HG02885 (cell line): ENCODE measurements at regions not wholly inside any gene's neighbourhood (a gene's known extent, or its start where the extent isn't known, plus 50 kb on each side); places are given as distances from the start of the nearest gene placed in this dataset.
A peak's percentile ranks its signal among the peaks of the same experiment; 100 is the strongest.
"Not testable (repeated sequence)": the region's sequence is repeated elsewhere in the genome, so short reads cannot be mapped to it uniquely, and the experiment has no call there.

Experiments used
- ATAC-seq: cut with Tn5 transposase; IDR thresholded peaks from one replicate; pipeline ENCODE4 v1.9.1; 2021; ENCODE audit warnings: mild to moderate bottlenecking; ENCODE audit not compliant: unreplicated experiment, poor library complexity

DNA sequence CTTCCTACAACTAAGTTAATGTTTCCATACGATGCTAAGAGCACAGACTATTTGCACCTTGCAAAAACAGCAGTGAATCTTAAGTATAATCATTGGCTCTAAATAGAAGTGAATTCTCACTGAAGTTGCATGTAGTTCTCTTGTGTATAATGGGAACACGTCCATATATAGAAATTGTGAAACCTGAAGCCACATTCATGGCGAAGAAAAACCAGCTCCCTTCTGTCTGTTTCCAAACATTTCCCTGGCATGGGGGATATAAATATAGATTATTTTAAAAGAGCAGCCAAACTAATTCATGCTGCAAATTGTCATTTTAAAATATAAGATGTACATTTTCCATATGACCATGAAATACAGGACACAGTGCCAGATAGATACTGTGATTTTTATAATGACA is 71.1 kb downstream of the TRAM1L1 start:
- no peak for ATAC-seq

DNA sequence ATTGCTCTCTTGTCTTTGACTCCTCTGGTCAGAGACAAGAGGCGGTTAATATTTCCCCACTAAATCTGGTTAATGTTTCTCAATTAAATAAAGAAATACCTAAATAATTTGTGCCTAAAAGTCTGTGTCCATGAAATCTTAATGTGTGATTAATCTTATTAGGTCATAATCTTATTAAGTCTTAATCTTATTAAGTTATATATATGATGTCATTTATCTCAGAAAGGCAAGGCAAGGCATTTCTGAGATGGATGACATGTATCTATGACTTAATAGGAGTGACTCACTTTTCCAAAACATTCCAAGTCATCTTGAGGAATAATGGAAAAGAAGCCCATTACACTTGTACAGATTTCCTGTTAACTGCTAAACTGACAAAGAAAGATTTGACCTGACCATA is 74.7 kb downstream of the TRAM1L1 start:
- no peak for ATAC-seq

DNA sequence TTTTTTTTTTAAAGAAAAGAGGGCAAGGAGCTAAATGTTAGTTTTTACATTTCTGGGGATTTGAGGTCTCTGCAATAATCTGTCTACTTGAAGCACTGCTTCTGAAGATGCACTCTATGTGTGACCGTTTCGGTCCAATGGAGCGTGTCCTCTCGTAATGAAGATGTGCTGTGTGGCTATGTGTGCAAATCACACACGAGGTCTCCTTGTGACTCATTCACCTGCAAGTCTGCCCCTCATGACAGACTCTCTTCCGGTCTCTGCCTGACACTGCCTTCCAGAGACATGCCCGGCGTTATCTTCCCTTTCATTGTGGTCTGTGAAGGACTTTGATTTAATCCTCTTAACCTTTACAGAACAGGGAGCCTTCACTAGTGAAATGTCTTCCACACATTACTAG is 84.3 kb downstream of the TRAM1L1 start:
- ATAC-seq: peak; percentile 99

DNA sequence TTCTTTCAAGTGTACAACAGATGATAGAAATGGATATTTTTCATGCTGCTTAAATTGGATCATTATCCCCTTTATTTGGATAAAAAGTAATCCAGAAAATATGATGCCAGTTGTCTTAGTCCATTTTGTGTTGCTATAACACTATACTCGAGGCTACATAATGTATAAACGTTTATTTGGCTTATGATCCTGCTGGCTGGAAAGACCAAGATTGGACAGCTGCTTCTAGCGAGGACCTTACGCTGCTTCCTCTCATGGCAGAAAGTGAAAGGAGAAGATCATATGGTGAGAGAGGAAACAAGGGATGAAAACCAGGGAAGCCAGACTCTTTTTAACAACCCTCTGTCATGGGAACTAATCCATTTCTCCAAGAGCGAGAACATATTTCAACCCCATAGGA is 102.7 kb downstream of the TRAM1L1 start:
- no peak for ATAC-seq

DNA sequence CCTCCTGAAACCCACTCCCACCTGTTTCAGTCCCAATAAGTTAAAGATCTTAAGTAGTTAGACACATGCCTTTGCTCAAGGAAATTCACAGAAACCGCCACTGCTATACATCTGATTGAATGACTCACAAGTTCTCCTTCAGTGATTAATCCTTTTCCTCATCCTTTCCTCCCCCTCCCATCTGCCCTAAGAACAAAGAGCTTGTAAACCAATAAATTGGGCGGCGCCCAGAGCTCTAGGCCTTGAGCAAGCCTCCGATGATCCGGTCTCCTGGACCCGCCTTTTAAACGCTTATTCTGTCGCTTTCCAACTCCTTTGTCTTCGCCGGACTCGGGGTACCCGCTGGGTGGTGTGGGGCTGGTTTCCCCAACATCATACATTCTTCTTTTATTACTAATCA is 104.9 kb downstream of the TRAM1L1 start:
- not testable (repeated sequence) for ATAC-seq

DNA sequence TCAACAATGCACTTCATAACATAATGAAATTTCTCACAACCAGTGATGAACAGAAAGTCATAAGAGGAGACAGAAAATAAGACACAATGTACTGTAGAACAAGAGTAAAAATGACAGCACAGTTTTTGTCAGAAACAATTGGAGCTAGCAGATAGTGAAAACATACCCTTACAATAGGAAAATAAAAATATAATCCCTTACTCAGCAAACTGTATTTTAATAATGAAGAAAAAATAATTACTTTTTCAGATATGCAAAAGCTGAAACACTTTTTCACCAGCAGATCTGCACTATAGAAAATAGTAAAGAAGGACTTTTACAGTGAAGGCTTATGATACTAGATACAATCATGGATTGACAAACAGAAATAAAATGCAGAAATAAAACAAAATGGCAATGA is 126.3 kb downstream of the TRAM1L1 start:
- no peak for ATAC-seq

DNA sequence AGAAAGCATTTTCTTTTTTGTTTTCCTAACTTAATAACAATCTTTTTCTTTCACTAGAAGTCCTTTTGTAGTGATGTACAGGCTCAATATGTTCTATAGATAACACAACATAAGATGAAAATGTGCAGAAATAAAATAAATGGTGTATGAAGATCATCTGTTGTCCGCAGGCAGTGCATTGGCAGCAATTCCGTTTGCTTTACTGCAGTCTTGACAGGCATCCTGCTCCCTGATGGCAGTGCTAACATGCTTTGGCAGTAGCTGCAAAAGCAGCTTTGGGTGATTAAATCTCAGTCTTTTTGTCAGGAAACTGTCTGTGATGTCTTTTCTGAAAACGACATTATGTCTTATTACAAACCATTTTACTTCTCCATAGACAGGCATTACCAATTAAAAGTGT is 131.4 kb downstream of the TRAM1L1 start:
- no peak for ATAC-seq

DNA sequence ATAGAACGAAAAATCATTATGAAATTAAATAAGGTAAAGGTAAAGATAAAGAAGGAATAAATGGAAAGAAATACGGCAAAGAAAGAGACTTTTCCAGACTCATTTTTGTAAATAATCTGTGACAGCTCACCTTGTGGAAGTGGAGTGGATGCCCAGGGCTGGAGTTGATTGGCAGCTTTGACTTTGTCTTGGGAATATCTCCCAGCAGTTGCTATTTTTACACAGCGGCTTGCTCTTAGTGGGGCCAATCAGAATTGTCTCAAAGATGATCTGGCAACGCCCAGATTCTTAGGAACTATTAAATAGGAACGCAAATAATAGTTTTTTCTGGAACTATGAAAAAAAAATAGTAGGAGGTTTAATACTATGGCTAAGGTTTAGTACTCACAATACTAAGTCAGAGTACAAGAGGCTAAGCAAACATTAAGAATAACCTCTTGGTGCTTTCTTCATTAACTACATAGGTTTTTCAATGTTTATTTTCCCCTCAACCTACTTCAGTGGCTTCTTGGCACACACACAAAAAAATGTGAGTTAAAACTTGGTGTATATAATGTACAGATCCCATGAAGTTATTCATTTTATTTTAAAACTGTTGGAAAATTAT is 132.7 kb downstream of the TRAM1L1 start:
- no peak for ATAC-seq

DNA sequence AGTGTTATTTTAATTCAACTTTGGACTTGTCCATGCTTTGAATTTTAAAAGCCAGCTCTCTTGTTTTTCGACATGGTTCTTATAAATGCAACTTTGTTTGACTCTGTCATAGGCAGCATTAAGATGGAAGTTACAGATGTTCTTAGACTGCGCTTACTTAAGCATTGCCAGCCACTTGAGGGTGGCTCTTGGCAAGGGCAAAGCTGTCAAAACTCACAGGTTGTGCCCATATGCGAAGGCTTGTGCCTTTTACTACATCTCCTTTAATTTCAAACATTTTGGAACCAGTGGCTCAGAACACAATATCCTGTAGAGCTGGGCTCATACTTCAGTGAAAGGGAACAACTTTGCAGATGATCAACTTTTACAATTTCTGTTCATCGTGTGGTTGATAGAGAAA is 135.5 kb downstream of the TRAM1L1 start:
- no peak for ATAC-seq

DNA sequence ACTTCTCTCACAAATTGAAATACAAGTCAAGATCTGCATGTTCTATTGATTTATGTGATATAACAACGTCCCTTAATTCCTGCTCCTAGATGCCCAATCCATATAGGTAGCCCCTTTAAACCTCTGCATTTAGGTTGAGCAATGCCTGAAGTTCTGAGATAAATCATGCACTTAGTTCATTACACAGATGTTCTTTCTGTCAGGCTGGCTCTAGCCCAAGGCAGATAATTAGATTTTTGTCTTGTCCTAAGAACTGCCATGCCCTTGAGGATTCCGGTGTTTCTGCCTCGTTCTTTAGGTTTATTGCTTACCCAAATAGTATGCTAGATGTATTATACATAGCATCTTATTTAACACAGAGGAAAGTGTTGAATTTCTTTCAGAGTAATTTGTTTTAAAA is 143.1 kb downstream of the TRAM1L1 start:
- no peak for ATAC-seq

DNA sequence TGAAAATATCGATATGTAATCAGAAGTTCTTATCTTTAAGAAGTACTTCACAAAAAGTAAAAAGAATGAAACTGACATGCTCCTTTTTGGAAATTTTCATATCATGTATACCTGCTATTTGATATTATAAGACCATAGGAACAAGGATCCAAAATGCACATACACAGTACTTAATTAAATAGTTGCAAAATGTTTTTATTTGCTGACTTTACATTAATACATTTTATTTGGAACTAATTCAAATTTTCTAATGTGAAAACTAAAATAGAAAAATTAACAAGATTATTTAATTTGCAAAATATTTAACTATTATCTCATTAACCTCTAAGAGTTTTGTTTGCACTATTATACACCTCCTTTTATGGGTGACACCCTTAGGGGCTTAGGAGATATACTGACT is 155.0 kb downstream of the TRAM1L1 start:
- ATAC-seq: no peak

DNA sequence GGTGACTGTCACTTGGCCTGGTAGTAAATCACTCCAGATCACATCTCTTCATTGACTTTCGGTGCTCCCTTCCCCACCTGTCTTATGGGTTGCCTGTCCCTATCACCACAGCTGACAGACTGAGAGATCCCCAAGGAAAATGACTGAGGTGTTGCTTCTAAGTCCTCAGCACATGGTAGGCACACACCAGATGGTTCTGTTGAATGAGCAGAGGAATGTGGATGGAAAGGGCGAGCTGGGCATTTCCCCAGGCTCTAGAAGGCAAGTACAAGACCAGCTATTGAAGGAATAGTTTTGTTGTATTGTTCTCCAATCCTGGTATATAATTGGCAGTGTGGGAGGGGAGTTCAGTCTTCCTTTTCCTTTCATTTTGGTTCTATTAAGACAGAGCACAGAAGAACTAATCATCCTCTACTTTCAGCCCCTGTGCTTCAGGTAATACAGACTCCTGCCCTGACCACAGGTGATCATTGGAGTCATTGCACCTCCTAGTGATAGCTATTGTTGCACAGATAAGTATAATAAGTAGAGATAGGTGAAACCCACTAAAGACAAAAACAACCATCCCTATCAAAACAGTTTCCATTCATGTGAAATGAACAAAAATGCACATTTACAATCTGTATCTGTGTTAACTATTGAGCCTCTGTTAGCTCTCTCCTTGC is 158.6 kb downstream of the TRAM1L1 start:
- ATAC-seq: no peak

DNA sequence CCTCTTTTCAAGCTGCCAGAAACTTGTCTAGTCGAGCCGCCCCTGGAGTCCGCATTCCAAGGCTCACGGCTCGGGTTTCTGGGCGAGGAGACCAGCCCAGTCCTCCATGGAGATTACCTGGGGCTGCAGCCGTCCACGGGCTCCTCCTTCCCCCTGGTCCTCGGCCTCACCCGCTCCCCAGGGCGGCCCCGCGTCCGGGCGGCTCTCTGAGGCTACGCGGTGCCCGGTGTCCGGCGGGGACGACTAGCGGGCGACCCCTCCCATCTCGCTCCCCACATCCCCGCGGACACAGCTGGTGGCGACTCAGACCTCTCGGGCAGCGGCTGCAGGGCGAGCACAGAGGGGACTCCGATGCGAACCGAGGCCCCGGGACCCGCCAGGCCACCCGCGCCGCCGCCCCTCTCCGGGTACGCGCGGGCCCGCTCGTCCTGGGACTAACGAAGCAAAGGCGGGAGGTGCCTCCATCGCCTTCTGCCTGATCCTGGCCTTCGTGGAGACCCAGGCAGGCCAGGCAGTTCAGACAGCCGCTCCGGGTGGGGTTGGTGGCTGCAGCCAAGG is 159.4 kb downstream of the TRAM1L1 start:
- ATAC-seq: no peak

DNA sequence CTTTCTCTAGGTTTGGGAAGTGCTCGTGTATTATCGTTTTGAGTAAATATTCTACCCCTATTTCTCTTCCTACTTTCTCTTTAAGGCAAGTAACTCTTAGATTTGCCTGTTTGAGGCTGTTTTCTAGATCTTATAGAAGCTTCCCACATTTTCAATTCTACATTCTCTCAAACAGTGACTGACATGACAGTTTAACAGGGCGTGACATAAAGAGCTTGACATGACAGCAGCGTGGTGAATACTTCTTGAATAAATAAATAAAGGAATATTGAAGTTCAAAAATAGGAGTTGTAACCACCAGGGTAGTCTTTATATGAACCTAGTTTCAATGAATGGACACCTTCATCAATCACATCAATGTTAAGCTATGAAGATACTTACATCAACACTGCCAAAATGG is 162.0 kb downstream of the TRAM1L1 start:
- ATAC-seq: no peak

DNA sequence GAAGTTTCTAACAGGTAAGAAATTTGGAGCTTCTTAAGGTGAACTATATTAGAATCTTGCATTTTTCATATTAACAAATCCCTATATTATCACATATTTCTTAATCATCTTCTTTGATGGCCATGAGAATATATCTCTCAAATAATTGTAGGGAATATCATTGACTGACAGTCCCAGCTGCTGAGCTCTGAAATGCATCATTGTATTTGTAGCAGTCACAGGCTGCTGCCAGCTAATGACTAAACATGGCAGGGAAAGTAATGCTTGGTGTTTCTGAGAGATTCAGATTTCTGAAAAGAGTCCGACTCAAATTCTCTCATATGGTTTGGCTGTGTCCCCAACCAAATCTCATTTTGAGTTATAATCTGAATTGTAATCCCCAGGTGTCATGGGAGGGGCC is 171.9 kb downstream of the TRAM1L1 start:
- no peak for ATAC-seq

DNA sequence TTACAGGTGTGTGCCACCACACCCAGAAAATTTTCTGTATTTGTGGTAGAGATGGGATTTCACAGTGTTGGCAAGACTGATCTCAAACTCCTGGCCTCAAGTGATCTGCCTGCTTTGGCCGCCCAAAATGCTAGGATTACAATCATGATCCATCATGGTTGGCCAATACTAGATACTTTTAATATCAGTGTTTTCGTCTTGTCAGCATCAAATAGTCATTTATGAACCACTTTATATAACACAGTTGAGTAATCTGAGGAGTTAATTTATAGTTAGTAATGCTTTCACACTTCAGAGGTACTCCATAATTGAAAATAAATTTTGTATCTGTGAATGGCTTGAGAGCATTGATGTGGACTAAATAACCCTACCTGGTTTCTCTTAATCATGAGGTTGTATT is 178.6 kb downstream of the TRAM1L1 start:
- no peak for ATAC-seq

DNA sequence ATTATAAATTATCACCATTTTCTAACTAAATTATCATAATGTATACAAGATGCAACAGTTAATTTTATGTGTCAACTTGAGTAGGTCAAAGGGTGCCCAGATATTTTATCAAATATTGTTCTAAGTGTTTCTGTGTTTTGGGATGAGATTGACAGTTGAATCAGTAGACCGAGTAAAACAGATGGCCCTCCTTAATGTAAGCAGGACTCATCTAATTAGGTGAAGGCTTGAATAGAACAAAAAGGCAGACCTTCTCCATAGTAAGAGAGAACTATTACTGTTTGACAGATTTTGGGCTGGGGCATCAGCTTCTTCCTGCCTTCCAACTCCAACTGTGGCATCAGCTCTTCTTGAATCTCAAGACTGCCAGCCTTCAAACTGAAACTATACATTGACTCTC is 185.8 kb downstream of the TRAM1L1 start:
- no peak for ATAC-seq

DNA sequence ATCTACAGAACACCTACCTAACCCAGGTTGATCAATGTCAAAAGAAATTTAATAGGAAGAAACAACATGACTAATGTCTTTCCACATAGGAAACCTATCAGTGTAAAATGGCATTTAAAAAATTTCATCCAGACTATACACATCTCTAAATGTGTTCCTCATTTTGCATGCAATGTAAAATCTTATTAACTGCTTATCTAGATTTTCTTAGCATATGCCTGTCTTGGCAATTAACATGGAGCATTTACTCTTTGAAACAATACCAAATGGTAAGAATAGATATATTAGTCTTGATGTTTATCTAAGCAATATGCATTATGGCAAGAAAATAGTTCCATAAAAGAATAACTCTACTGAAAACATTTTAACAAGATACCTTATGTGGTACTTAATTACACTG is 199.8 kb downstream of the TRAM1L1 start:
- no peak for ATAC-seq

DNA sequence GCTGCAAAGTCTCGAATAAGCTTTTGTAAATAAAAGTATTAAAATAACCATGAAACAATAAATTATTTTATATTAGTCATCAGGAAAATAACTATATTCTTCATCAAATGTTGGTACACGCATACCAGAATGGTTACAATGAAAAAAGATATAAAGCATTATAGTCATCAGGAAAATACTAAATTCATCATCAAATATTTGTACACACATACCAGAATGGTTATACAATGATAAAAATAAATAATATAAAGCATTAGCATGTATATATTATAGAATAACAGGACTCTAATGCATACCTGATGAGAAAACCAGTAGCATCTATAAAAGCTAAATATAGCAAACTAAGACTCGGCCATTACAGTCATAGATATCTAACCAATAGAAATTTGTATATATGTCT is 202.9 kb downstream of the TRAM1L1 start:
- no peak for ATAC-seq

DNA sequence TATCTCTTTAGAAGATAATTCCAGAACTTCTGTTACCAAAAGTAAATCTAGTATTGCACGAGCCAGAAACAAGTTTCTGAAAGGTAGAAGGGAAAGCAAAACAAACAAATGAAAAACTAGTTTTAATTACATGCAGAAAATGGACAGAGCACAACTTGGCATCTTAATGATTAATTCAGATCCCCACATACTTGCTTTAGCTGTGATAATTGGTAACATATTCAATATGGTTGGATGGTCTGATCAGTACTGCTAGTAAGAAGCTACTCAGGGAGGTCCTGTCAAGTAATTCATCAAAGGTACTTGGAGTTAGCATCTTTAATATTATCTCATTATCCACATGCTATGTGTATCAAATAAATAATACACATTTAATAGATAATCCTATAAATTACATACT is 204.3 kb downstream of the TRAM1L1 start:
- ATAC-seq: no peak

DNA sequence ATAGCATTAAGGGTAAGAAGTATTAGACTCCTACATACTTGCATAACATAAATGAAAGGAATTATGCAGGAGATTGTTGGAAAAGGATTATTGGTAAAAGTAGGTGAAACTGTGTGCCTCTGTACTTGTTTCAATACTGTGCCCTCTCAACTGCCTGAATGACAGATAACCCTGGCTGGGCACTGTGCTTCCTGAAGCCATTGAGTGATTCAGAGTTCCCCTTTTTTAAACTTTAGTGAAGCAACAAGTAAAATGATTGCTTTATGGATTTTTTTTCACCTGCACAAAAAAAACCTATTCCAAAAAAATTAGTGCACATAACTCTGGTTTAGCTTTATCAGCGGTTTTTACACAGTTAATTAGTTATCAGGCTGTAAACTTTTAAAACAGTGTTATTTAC is 204.8 kb downstream of the TRAM1L1 start:
- ATAC-seq: no peak

DNA sequence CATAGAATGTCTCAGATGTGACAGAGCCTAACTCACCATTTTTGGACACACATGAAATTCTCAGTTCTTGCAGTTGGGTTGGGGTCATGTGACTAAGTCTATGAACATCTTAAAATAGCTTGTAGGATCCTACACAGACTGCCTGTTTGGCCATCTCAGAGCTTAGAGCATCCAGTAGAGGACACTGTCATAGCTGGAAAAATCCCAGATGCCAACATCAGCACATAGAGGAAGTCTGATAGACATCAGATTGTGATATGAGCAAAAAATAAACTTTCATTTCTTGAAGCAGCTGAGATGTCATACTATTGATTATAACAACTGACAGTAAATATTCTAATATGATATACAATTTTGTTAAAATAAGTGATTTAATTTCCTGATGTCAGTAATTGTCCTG is 207.1 kb downstream of the TRAM1L1 start:
- ATAC-seq: no peak
